DMS 273 treated with DMSO at 0.1 percent for 48 hours (cell line): ENCODE measurements at regions not wholly inside any gene's neighbourhood (a gene's known extent, or its start where the extent isn't known, plus 50 kb on each side); places are given as distances from the start of the nearest gene placed in this dataset.
"Not testable (repeated sequence)": the region's sequence is repeated elsewhere in the genome, so short reads cannot be mapped to it uniquely, and the experiment has no call there.

ENCODE experiments used
- DNase-seq: peaks from one replicate; lab custom pipeline; 2025; lab: John Stamatoyannopoulos, UW

DNA sequence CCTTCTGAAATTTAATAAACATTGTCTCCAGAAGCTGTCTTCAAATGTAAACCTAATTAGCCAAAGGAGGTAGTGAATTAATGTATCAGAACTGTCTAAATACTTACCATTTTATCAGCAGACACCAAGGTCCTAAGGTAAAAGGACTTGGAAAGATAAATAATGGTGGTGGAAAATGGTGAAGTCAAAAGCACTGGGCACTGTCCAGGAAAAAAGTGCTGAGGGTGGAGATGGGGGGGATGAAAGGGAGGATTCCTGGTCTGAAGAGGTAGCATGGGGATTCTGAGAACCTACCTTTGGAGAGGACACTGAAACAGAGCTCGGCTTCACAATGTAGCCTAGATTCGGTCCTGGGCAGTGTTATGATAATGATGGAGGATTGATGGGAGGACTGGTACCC is 149.0 kb upstream of the DPH6 start:
- DNase-seq, result no peak

DNA sequence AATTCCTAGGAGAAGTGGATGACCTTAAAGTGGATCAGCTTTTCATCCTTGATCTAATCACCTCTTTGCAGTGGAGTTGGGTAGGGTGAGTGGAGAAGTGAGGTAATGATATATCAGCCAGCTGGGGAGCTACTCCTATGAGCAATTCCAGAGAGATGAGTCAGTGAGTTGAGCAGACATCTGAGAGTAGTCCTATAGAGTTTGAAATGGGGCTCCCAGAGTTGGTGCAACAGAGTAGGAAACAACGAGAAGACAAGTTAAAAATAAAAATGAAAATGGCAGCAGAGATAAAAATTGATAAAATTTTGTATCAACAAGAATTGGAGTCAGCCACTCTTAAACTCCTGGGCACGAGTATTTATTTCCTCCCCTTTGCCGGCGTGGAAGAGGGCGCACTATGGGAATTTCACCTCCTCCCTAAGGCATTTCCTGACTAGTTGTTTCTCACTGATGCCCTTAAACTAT is 150.8 kb upstream of the DPH6 start:
- DNase-seq, result no peak

DNA sequence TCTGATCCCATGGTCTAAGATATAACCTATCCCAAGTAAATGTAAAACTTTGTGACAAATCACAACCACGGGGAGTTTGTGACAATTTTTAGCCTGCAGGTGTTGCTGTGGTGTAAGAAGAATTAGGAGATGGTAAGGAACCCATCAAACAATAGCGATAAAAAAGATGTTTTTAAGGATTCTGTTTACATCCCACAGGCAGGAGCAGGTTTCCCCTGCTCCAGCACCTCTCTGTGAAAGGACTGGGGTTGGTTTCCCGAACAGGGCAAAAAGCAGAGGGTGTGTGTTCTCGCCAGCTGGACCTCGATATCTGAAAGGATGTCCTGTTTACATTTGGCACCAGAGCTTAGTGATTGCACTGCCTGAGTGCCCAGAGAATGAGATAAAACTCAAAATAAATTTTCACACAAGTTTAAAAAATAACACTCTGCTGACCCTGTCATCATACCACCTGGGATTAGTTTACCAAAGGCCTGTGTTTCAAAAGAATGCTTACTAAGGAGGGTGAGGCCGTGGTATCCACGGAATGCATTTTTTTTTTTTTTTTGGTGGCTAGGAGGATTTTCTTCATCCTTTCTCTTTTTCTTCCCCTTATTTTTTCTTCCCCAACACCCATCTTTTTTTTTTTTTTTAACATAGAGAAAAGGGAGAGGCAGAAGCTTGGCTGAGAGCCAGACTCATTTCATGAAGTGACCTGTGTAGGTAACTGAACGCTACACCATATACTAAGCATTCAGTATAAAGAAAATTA is 151.8 kb upstream of the DPH6 start:
- no peak for DNase-seq

- DNase-seq, result no peak
Observed at GRCh38 chr15:35698331-35698730, 152.4 kb upstream of the DPH6 start.

GRCh38 chr15:35698966-35699575 is 153.1 kb upstream of the DPH6 start:
- DNase-seq, result no peak

DNA sequence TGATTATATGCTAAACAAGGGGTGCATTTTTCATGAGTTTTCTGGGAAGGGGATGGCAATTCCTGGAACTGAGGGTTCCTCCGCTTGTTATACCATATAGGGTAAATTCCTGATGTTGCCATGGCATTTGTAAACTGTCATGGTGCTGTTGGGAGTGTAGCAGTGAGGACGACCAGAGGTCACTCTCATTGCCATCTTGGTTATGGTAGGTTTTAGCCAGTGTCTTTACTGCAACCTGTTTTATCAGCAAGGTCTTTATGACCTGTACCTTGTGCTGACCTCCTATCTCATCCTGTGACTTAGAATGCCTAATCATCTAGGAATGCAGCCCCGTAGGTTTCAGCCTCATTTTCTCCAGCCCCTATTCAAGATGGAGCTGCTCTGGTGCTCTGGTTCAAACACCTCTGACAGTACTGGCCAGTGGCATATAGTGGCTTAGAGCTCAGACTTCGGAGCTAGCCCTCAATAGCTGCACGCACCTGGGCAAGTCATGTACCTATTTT is 154.2 kb upstream of the DPH6 start:
- DNase-seq, result not testable (repeated sequence)

DNA sequence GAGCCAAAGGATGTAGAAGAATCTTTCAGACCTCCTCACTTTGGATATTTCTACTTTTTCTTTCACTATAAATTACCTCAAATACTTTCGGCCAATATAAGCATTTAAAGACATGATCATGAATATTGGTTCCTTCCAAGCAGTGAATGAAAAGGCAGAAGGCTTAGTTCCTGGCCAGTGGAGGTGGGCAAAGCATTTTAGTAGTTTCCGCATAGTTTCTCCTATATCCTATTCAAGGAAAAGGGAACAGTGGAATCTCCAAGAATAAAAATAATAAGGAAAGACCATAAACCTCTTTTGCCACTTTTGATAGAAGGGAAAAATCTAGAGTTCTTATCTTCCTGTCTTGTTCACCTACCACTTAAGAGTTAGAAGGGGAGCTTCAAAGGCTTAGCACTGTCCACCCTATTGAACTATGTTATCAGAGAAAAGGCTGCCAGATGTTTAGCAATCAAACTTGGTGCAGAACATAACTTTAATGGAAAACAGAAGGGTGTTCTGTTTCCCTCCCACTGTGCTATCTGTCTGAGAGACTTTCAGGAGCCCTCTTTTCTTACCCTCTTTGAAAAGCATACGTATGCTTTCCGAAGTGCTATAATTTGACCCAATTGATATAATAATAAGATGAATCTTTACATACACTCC is 155.6 kb upstream of the DPH6 start:
- no peak for DNase-seq

- no peak for DNase-seq
Observed at GRCh38 chr15:35702946-35703495, 157.1 kb upstream of the DPH6 start.

- DNase-seq, result no peak
Observed at GRCh38 chr15:35705030-35705883, 159.3 kb upstream of the DPH6 start.

DNA sequence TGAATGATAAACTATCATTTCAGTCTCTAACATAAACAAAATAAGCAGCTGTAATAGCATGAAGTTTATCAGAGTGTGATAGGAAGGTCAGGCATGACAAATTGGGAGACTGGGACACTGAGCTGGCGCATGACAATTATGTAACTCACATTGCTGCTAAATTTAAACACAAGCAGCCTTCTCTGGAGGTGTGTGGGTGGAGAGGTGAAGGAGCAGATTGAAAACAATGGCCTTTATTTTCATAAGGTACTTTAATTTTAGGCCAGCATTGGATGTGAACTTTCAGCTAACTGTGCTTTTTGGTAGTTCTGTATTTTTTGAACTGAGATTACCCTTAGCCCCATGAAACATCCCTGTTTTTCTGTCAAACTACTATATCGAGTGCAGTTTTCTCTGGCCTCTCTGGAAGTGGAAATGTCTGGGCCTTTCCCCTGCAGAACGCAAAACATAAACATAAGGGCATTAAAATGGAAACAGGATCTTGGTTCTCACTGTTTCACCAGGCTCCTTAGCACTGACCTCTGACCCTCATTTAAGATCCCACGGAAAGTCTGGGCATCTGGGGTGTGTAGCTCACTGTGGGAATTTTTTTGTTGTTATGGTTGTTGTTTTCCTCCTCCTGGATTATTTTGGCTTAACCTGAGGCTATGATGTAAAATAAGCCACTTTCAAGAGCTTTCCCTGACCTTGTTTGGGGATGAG is 160.1 kb upstream of the DPH6 start:
- DNase-seq, result no peak

DNA sequence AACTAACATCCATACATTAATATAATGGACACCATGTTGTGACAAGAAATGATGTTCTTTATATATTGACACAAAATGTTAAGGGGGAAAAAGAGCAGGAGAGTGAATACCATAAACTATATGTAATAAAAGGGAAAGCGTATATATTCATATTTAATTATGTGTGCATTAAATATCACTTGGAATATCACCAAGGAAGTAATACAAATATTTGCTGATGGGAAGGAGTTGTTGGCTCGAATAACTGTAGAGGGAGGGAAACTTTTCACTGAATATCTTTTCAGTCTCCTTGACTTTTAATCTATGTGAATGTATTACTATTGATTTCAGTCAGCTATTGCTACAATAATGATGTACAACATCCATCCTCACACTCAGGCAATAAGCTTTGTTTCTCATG is 167.0 kb upstream of the DPH6 start:
- no peak for DNase-seq

GRCh38 chr15:35713733-35714132 is 167.8 kb upstream of the DPH6 start:
- DNase-seq, result no peak

DNA sequence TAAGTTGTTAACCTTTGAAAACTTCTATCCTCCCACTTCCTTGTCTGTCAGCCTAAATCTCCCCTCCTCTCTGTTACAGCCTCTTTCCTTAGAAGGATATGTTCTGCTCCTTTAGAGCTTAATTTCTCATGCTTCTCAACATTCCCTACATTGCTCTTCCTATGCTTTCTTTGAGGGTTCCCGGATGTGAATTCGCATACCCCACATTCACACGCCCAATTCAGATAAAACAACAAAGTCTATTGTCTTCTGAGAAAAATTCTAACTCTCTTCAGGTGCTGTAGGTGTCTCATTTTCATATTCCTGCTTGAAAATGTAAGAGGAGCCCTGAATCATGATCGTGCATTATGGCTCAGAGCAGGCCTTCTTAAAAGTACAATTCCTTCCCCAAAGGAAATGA is 171.8 kb upstream of the DPH6 start:
- no peak for DNase-seq

- DNase-seq, result no peak
Observed at GRCh38 chr15:35720019-35720418, 174.1 kb upstream of the DPH6 start.

DNA sequence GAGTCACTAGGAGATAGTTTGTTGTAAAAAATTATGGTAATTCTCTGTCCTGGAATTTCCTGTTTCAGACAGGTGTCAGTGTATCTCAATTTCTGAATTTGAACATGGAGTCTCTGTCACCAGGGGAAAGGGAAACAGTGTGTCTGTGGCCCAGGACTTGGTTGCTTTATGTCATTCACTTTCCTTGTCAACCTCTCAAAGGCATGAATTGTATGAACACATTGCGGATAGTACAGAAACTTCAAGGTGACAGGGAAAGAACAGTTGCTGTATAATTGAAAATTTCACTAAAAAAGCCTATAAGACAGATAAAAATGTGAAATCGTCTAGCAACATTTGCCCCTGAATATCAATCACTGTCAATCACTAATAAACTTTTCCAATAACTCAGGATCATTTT is 175.0 kb upstream of the DPH6 start:
- DNase-seq, result no peak

DNA sequence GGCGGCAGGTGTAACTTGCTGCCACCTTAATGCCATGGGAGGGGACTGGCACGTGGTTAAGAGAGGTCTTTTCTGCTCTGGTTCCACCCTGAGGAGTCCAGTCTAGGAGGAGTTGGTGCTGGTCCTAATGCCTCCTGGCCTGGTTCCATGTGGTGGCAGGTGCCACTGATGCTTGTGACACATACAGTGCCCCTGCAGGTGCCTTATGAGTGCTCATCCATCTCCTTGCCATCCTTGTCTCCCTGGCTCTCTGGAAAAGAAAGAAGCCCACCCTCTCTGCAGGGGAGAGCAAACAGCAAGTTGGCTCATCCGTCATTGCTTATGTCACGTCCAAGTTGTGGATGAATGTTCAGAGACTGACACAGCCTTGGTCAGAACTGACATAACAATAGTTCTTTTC is 175.8 kb upstream of the DPH6 start:
- DNase-seq, result no peak

- no peak for DNase-seq
Observed at GRCh38 chr15:35722501-35722900, 176.5 kb upstream of the DPH6 start.

DNA sequence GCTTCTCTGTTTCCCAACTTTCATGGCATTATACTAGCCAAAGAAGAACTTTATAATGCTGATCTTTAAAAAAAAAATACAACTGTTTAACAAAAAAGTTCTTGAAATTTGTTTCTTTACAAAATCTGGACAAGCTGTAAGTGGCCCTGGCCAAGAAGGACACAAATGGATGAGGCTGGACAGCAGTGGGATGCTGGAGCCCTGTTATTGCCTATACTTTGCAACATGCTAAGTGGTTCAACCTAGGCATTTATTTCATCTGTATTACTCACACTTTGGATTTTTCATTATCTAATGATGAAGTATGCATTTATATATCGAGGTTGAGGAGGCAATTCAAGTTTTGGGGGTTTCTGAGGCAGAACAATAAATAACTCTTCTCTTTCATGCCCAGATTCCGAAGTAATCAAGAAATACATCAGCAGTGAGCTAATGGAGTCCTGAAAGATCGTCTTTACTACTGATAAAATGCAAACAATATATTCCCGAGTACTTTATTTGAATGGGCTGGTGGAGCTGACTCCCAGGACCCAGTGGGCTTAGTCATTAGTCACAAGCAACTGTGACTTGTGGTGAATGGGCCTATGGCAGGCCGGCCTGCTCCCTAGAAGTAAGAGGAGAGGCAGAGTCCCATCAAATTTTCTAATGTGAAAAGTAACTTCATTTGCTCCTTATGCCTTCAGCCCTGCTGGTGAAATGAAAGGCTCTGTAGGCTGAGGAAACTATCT is 177.3 kb upstream of the DPH6 start:
- DNase-seq, result no peak

DNA sequence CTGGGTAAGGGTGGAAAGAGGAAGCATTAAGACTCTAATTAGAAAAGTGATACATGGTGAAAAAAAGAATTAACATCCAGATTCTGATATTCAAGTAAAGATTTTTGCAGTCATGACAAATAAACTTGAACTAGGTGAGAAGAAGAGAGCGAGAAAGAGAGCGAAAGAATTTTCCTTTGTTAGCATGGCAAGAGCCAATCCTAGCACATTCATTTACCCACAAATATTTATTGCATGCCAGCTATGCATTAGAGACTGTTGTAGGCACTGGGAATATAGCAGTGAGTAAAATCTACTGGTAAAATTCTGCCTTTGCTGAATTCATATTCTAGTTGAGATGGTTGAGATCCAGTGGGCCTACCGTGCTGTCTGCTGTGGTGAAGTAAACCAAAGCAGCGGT is 177.9 kb upstream of the DPH6 start:
- no peak for DNase-seq

- DNase-seq, result no peak
Observed at GRCh38 chr15:35724626-35725025, 178.7 kb upstream of the DPH6 start.

- DNase-seq, result no peak
Observed at GRCh38 chr15:35725353-35725752, 179.4 kb upstream of the DPH6 start.
